ENCODE measurements at regions not wholly inside any gene's neighbourhood (a gene's known extent, or its start where the extent isn't known, plus 50 kb on each side); places are given as distances from the start of the nearest gene placed in this dataset.

- H3K4me3 ChIP-seq (ENCODE audit: low read depth, poor library complexity, severe bottlenecking): no peak overlapping the region
- TF ChIP-seq POLR2A (IDR thresholded peaks at IDR 0.05) (no peak), CTCF (IDR thresholded peaks at IDR 0.05) (no peak)
- 75 to 80% methylated on average over 1 of the region's 1 CpG for WGBS, 2 donors
- intact Hi-C loops (cut with DNase I; ENCODE audit: low total_unique reads): no loop called here
- DNase-seq (ENCODE audit: low spot score in 2 of 2): no peak
These were observed 315.8 kb upstream of the MGMT start for GRCh38 chr10:129151281-129151680.

- 62% methylated on average over 2 of the region's 2 CpGs for WGBS, 2 donors
- intact Hi-C loops (cut with DNase I; ENCODE audit: low total_unique reads): no loop called here
- no peak for TF ChIP-seq POLR2A (IDR thresholded peaks at IDR 0.05)
- no peak for TF ChIP-seq CTCF (IDR thresholded peaks at IDR 0.05)
- DNase-seq (ENCODE audit: low spot score in 2 of 2): no peak
- no peak overlapping the region for H3K4me3 ChIP-seq (ENCODE audit: low read depth, poor library complexity, severe bottlenecking)
These were observed 310.6 kb upstream of the MGMT start for GRCh38 chr10:129156406-129156805.

- TF ChIP-seq POLR2A (IDR thresholded peaks at IDR 0.05) (no peak), CTCF (IDR thresholded peaks at IDR 0.05) (no peak)
- 94 to 99% methylated on average over 5 of the region's 5 CpGs for whole genome bisulfite sequencing, 2 donors
- intact Hi-C loops (cut with DNase I; ENCODE audit: low total_unique reads): no loop called here
- DNase-seq (ENCODE audit: low spot score in 2 of 2): no peak
- no peak overlapping the region for H3K4me3 ChIP-seq (ENCODE audit: low read depth, poor library complexity, severe bottlenecking)
These were observed 309.9 kb upstream of the MGMT start for GRCh38 chr10:129157185-129157584.

- TF ChIP-seq CTCF (IDR thresholded peaks at IDR 0.05) (no peak), POLR2A (IDR thresholded peaks at IDR 0.05) (no peak)
- DNase-seq (ENCODE audit: low spot score in 2 of 2): no peak
- intact Hi-C loops (cut with DNase I; ENCODE audit: low total_unique reads): no loop called here
These were observed 305.9 kb upstream of the MGMT start for GRCh38 chr10:129161150-129161549.

GRCh38 chr10:129163531-129163930, 303.5 kb upstream of the MGMT start:
- 77 to 79% methylated on average over 7 of the region's 7 CpGs for WGBS, 2 donors
- H3K4me3 ChIP-seq (ENCODE audit: low read depth, poor library complexity, severe bottlenecking): no peak overlapping the region
- intact Hi-C loops (cut with DNase I; ENCODE audit: low total_unique reads): no loop called here
- TF ChIP-seq POLR2A (IDR thresholded peaks at IDR 0.05): no peak
- TF ChIP-seq CTCF (IDR thresholded peaks at IDR 0.05): no peak
- no peak for DNase-seq (ENCODE audit: low spot score in 2 of 2)

More at GRCh38 chr10:129161150-129161549, 305.9 kb upstream of the MGMT start:
- no peak overlapping the region for H3K4me3 ChIP-seq (ENCODE audit: low read depth, poor library complexity, severe bottlenecking)
- WGBS, 2 donors: 13 to 35% methylated on average over 2 of the region's 2 CpGs

- H3K4me3 ChIP-seq (ENCODE audit: low read depth, poor library complexity, severe bottlenecking): no peak overlapping the region
- WGBS, 2 donors: 76 to 90% methylated on average over 5 of the region's 5 CpGs
- no peak for DNase-seq (ENCODE audit: low spot score in 2 of 2)
- intact Hi-C loops (cut with DNase I; ENCODE audit: low total_unique reads): no loop called here
- TF ChIP-seq CTCF (IDR thresholded peaks at IDR 0.05): no peak
- no peak for TF ChIP-seq POLR2A (IDR thresholded peaks at IDR 0.05)
These were observed 301.8 kb upstream of the MGMT start for GRCh38 chr10:129165076-129165720.

Data from lower leg skin (tissue), 4 donors.